Tibial nerve (tissue), 4 donors: ENCODE measurements at regions not wholly inside any gene's neighbourhood (a gene's known extent, or its start where the extent isn't known, plus 50 kb on each side); places are given as distances from the start of the nearest gene placed in this dataset.

ENCODE experiments used
- CTCF ChIP-seq, 5 experiments: fragments of 200-600 bp in 3 of 5; fragments of 450-650 bp in 2 of 5; sonication (generic) in 3 of 5; IDR thresholded peaks; one replicate each; pipeline ENCODE4 v1.5.1; 2016 to 2019; ENCODE audit warnings: antibody characterized with exemption in 5 of 5, mild to moderate bottlenecking in 3 of 5, moderate library complexity in 2 of 5
- EP300 ChIP-seq, 2 donors: sonication (generic); formaldehyde crosslinking; IDR thresholded peaks; one replicate each; pipeline ENCODE4 v1.6.1; 2017; ENCODE audit warnings: antibody characterized with exemption in 2 of 2, mild to moderate bottlenecking in 1 of 2
- POLR2A ChIP-seq, 2 donors: fragments of 450-650 bp; IDR thresholded peaks; one replicate each; pipeline ENCODE4 v1.6.1; 2017; ENCODE audit warnings: antibody characterized with exemption in 2 of 2, mild to moderate bottlenecking in 2 of 2, moderate library complexity in 2 of 2

- TF ChIP-seq CTCF (IDR thresholded peaks at IDR 0.05): no peak
- no peak for TF ChIP-seq POLR2A (IDR thresholded peaks at IDR 0.05)
- TF ChIP-seq EP300 (IDR thresholded peaks at IDR 0.05): no peak
Measured at GRCh38 chr20:51327251-51327841, 215.2 kb downstream of the NFATC2 start.
